ENCODE measurements at regions not wholly inside any gene's neighbourhood (a gene's known extent, or its start where the extent isn't known, plus 50 kb on each side); places are given as distances from the start of the nearest gene placed in this dataset.

DNA sequence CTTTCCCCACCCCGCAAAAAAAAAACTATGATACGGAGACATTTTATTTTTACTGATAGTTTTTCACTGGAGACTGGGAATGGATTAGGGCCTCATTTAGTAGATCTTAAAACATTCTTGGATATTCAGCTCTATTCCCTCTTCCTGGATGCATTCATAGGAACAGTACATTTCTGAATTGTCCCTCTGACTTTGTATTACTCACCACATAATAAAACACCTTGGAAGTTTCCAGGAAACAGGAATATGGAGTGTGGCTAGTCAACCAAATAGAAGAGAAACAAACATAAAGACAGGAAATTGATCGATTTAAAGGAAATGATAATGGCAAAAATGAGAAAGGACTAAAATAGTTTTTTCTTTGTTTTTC is 147.7 kb downstream of the GPX5 start:
- TF ChIP-seq, protein P1, sequence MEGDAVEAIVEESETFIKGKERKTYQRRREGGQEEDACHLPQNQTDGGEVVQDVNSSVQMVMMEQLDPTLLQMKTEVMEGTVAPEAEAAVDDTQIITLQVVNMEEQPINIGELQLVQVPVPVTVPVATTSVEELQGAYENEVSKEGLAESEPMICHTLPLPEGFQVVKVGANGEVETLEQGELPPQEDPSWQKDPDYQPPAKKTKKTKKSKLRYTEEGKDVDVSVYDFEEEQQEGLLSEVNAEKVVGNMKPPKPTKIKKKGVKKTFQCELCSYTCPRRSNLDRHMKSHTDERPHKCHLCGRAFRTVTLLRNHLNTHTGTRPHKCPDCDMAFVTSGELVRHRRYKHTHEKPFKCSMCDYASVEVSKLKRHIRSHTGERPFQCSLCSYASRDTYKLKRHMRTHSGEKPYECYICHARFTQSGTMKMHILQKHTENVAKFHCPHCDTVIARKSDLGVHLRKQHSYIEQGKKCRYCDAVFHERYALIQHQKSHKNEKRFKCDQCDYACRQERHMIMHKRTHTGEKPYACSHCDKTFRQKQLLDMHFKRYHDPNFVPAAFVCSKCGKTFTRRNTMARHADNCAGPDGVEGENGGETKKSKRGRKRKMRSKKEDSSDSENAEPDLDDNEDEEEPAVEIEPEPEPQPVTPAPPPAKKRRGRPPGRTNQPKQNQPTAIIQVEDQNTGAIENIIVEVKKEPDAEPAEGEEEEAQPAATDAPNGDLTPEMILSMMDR (IDR thresholded peaks at IDR 0.05): no peak
- no peak for TF ChIP-seq POLR2A (IDR thresholded peaks at IDR 0.05)

Data from adrenal gland (tissue), 5 donors.